Naive B cell (primary cell): ENCODE measurements at regions not wholly inside any gene's neighbourhood (a gene's known extent, or its start where the extent isn't known, plus 50 kb on each side); places are given as distances from the start of the nearest gene placed in this dataset.

Experiments used
- ATAC-seq, 2 donors: fragments of 150-1000 bp; cut with Tn5 transposase; 2 replicates each; pipeline ENCODE4 v1.10.0; 2021; ENCODE audit warnings: low read depth in 2 of 2, mild to moderate bottlenecking in 2 of 2, moderate library complexity in 2 of 2
- DNase-seq: peaks from one replicate; pipeline ENCODE4 v3.0.0; 2022
- H3K27ac Mint-ChIP-seq, 6 donors: one replicate each; pipeline ENCODE4 v1.8.0; 2020 to 2022; ENCODE audit warnings: mild to moderate bottlenecking in 6 of 6, mixed read lengths in 6 of 6, moderate library complexity in 5 of 6, inconsistent platforms in 2 of 6
- H3K27me3 Mint-ChIP-seq, 3 donors: one replicate each; pipeline ENCODE4 v1.8.0; 2021 to 2022; ENCODE audit warnings: mixed read lengths in 3 of 3, mild to moderate bottlenecking in 1 of 3
- H3K36me3 Mint-ChIP-seq, 2 donors: one replicate each; pipeline ENCODE4 v1.8.0; 2020 to 2022; ENCODE audit warnings: mixed read lengths in 2 of 2, inconsistent platforms in 1 of 2, mild to moderate bottlenecking in 1 of 2
- H3K4me1 Mint-ChIP-seq, 3 donors: one replicate each; pipeline ENCODE4 v1.8.0; 2020 to 2022; ENCODE audit warnings: mixed read lengths in 3 of 3, inconsistent platforms in 1 of 3, mild to moderate bottlenecking in 1 of 3, moderate library complexity in 1 of 3
- H3K4me3 Mint-ChIP-seq, 8 donors: one replicate each; pipeline ENCODE4 v1.8.0; 2020 to 2022; ENCODE audit warnings: mild to moderate bottlenecking in 8 of 8, mixed read lengths in 8 of 8, moderate library complexity in 8 of 8, inconsistent platforms in 2 of 8
- H3K9me3 Mint-ChIP-seq, 7 donors: one replicate each; pipeline ENCODE4 v1.8.0; 2020 to 2022; ENCODE audit warnings: mixed read lengths in 7 of 7, mild to moderate bottlenecking in 5 of 7, inconsistent platforms in 2 of 7, moderate library complexity in 1 of 7

GRCh38 chr2:228673876-228674554 is 492.5 kb upstream of the SPHKAP start:
- Mint-ChIP-seq H3K27ac (no peak overlapping the region), H3K4me1 (no peaks in the 10 kb centered on the region), H3K4me3 (no peak overlapping the region), H3K9me3 (peaks cover 0 to 2% (median 0%) of the 10 kb centered on the region in 7 donors), H3K27me3 (no peaks in the 10 kb centered on the region), H3K36me3 (no peaks in the 10 kb centered on the region)
- no peak for ATAC-seq
- no peak for DNase-seq

GRCh38 chr2:228669690-228670089 is 488.2 kb upstream of the SPHKAP start:
- H3K36me3 Mint-ChIP-seq, result no peaks in the 10 kb centered on the region
- ATAC-seq (no peak), DNase-seq (no peak)
- peaks cover 0 to 3% (median 0%) of the 10 kb centered on the region in 7 donors for H3K9me3 Mint-ChIP-seq
- H3K27me3 Mint-ChIP-seq, result peaks cover 0 to 4% (median 0%) of the 10 kb centered on the region in 3 donors
- no peak overlapping the region for H3K27ac Mint-ChIP-seq
- H3K4me1 Mint-ChIP-seq, result no peaks in the 10 kb centered on the region
- no peak overlapping the region for H3K4me3 Mint-ChIP-seq

GRCh38 chr2:228665232-228665631 is 483.7 kb upstream of the SPHKAP start:
- ATAC-seq, result no peak
- H3K9me3 Mint-ChIP-seq, result peaks cover 0 to 3% (median 0%) of the 10 kb centered on the region in 7 donors
- H3K36me3 Mint-ChIP-seq, result no peaks in the 10 kb centered on the region
- no peak overlapping the region for H3K27ac Mint-ChIP-seq
- DNase-seq, result no peak
- H3K4me1 Mint-ChIP-seq, result no peaks in the 10 kb centered on the region
- H3K27me3 Mint-ChIP-seq, result peaks cover 0 to 4% (median 0%) of the 10 kb centered on the region in 3 donors
- no peak overlapping the region for H3K4me3 Mint-ChIP-seq

- H3K27me3 Mint-ChIP-seq, result no peaks in the 10 kb centered on the region
- no peaks in the 10 kb centered on the region for H3K4me1 Mint-ChIP-seq
- H3K36me3 Mint-ChIP-seq, result no peaks in the 10 kb centered on the region
- ATAC-seq (no peak), DNase-seq (no peak)
- no peak overlapping the region for H3K4me3 Mint-ChIP-seq
- no peak overlapping the region for H3K27ac Mint-ChIP-seq
- H3K9me3 Mint-ChIP-seq, result peaks cover 0 to 2% (median 0%) of the 10 kb centered on the region in 7 donors
Observed at GRCh38 chr2:228658998-228659397, 477.5 kb upstream of the SPHKAP start.

- H3K9me3 Mint-ChIP-seq, result no peaks in the 10 kb centered on the region
- no peak overlapping the region for H3K27ac Mint-ChIP-seq
- no peaks in the 10 kb centered on the region for H3K27me3 Mint-ChIP-seq
- ATAC-seq (no peak), DNase-seq (no peak)
- H3K4me1 Mint-ChIP-seq, result no peaks in the 10 kb centered on the region
- H3K4me3 Mint-ChIP-seq, result no peak overlapping the region
- no peaks in the 10 kb centered on the region for H3K36me3 Mint-ChIP-seq
Observed at GRCh38 chr2:228657807-228658402, 476.4 kb upstream of the SPHKAP start.

GRCh38 chr2:228655331-228655730 is 473.8 kb upstream of the SPHKAP start:
- DNase-seq (no peak), ATAC-seq (no peak)
- Mint-ChIP-seq H3K4me1 (no peaks in the 10 kb centered on the region), H3K4me3 (no peak overlapping the region), H3K9me3 (peaks cover 0 to 2% (median 0%) of the 10 kb centered on the region in 7 donors), H3K36me3 (no peaks in the 10 kb centered on the region), H3K27me3 (no peaks in the 10 kb centered on the region), H3K27ac (no peak overlapping the region)

- ATAC-seq, result no peak
- Mint-ChIP-seq H3K27me3 (no peaks in the 10 kb centered on the region), H3K4me3 (no peak overlapping the region), H3K9me3 (peaks cover 0 to 4% (median 0%) of the 10 kb centered on the region in 7 donors), H3K36me3 (no peaks in the 10 kb centered on the region), H3K4me1 (no peaks in the 10 kb centered on the region), H3K27ac (no peak overlapping the region)
- DNase-seq, result no peak
Observed at GRCh38 chr2:228654707-228655106, 473.2 kb upstream of the SPHKAP start.

GRCh38 chr2:228653884-228654283 is 472.4 kb upstream of the SPHKAP start:
- H3K27me3 Mint-ChIP-seq, result no peaks in the 10 kb centered on the region
- no peak for ATAC-seq
- H3K9me3 Mint-ChIP-seq, result peaks cover 0 to 4% (median 0%) of the 10 kb centered on the region in 7 donors

GRCh38 chr2:228652366-228652765 is 470.9 kb upstream of the SPHKAP start:
- no peak overlapping the region for H3K27ac Mint-ChIP-seq
- H3K27me3 Mint-ChIP-seq, result no peaks in the 10 kb centered on the region
- peaks cover 0 to 4% (median 0%) of the 10 kb centered on the region in 7 donors for H3K9me3 Mint-ChIP-seq
- no peak for ATAC-seq
- H3K4me1 Mint-ChIP-seq, result no peaks in the 10 kb centered on the region
- no peak for DNase-seq
- H3K4me3 Mint-ChIP-seq, result no peak overlapping the region
- H3K36me3 Mint-ChIP-seq, result no peaks in the 10 kb centered on the region

More at GRCh38 chr2:228653884-228654283, 472.4 kb upstream of the SPHKAP start:
- Mint-ChIP-seq H3K36me3 (no peaks in the 10 kb centered on the region), H3K4me1 (no peaks in the 10 kb centered on the region), H3K27ac (no peak overlapping the region), H3K4me3 (no peak overlapping the region)
- DNase-seq, result no peak

GRCh38 chr2:228649876-228650275 is 468.4 kb upstream of the SPHKAP start:
- DNase-seq (no peak), ATAC-seq (no peak)
- Mint-ChIP-seq H3K4me3 (no peak overlapping the region), H3K27me3 (no peaks in the 10 kb centered on the region), H3K4me1 (no peaks in the 10 kb centered on the region), H3K27ac (no peak overlapping the region), H3K9me3 (peaks cover 0 to 4% (median 0%) of the 10 kb centered on the region in 7 donors), H3K36me3 (no peaks in the 10 kb centered on the region)

GRCh38 chr2:228649447-228649846 is 468.0 kb upstream of the SPHKAP start:
- no peak overlapping the region for H3K27ac Mint-ChIP-seq
- H3K4me3 Mint-ChIP-seq, result no peak overlapping the region
- no peaks in the 10 kb centered on the region for H3K27me3 Mint-ChIP-seq
- H3K9me3 Mint-ChIP-seq, result peaks cover 0 to 4% (median 0%) of the 10 kb centered on the region in 7 donors
- H3K4me1 Mint-ChIP-seq, result no peaks in the 10 kb centered on the region
- DNase-seq (no peak), ATAC-seq (no peak)
- no peaks in the 10 kb centered on the region for H3K36me3 Mint-ChIP-seq

GRCh38 chr2:228648541-228648940 is 467.1 kb upstream of the SPHKAP start:
- Mint-ChIP-seq H3K4me1 (no peaks in the 10 kb centered on the region), H3K27me3 (no peaks in the 10 kb centered on the region), H3K9me3 (peaks cover 0 to 4% (median 0%) of the 10 kb centered on the region in 7 donors), H3K27ac (no peak overlapping the region), H3K4me3 (no peak overlapping the region), H3K36me3 (no peaks in the 10 kb centered on the region)
- no peak for ATAC-seq
- no peak for DNase-seq

- no peaks in the 10 kb centered on the region for H3K36me3 Mint-ChIP-seq
- ATAC-seq (no peak), DNase-seq (no peak)
- H3K4me1 Mint-ChIP-seq, result no peaks in the 10 kb centered on the region
- no peak overlapping the region for H3K27ac Mint-ChIP-seq
- peaks cover 0 to 5% (median 0%) of the 10 kb centered on the region in 7 donors for H3K9me3 Mint-ChIP-seq
- no peaks in the 10 kb centered on the region for H3K27me3 Mint-ChIP-seq
- H3K4me3 Mint-ChIP-seq, result no peak overlapping the region
Observed at GRCh38 chr2:228646061-228646460, 464.6 kb upstream of the SPHKAP start.

GRCh38 chr2:228644199-228644598 is 462.7 kb upstream of the SPHKAP start:
- no peak for ATAC-seq
- no peak overlapping the region for H3K27ac Mint-ChIP-seq
- DNase-seq, result no peak
- H3K36me3 Mint-ChIP-seq, result no peaks in the 10 kb centered on the region
- peaks cover 0 to 3% (median 0%) of the 10 kb centered on the region in 7 donors for H3K9me3 Mint-ChIP-seq
- no peaks in the 10 kb centered on the region for H3K27me3 Mint-ChIP-seq
- no peaks in the 10 kb centered on the region for H3K4me1 Mint-ChIP-seq
- no peak overlapping the region for H3K4me3 Mint-ChIP-seq
